OCI-LY1 (cell line): ENCODE measurements at regions not wholly inside any gene's neighbourhood (a gene's known extent, or its start where the extent isn't known, plus 50 kb on each side); places are given as distances from the start of the nearest gene placed in this dataset.

Source experiments
- EZH2 ChIP-seq: fragments of 200-600 bp; sonication (generic), shearing (Covaris generic); IDR thresholded peaks from 2 replicates; pipeline ENCODE4 v1.8.0; 2017; ENCODE audit warnings: borderline replicate concordance, mixed run types, mild to moderate bottlenecking, antibody characterized with exemption, low read length, moderate library complexity, mixed read lengths
- TF ChIP-seq, protein P1 (sequence below): fragments of 200-600 bp; sonication (generic), shearing (Covaris generic); IDR thresholded peaks from 2 replicates; pipeline ENCODE4 v1.5.1; 2017; ENCODE audit warnings: mild to moderate bottlenecking, antibody characterized with exemption, low read length, moderate library complexity, mixed read lengths

DNA sequence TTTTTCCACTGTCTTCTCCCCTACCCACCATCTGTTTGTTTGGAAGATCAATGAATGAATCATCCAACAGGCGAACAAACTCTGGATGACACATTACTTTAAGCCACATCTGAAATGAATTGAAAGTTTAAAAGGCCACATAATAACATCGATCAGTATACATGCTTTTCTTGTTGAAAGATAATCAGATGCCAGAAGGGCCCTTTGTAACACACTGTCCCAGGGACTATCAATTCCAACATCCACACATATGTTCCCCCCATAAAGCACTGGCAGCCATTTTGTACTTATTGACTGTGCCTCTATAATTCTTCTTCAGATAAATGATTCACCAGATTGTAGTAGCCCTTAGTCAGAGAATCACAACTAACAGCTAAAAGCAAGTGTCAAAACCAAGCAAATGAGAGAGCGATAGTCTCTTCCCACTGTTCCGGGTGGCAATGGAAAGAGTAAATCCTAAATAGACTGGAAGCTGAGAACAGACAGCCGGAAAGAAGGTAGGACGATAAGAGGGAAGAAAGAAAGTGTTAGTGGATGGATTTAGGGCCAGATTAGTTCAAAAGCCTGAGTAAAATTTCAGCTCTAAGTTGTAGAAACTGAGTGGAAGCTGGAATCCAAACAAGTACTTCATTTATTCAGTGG lies 184.9 kb upstream of the TENT5A start:
- TF ChIP-seq EZH2 = no peak
- TF ChIP-seq, protein P1, sequence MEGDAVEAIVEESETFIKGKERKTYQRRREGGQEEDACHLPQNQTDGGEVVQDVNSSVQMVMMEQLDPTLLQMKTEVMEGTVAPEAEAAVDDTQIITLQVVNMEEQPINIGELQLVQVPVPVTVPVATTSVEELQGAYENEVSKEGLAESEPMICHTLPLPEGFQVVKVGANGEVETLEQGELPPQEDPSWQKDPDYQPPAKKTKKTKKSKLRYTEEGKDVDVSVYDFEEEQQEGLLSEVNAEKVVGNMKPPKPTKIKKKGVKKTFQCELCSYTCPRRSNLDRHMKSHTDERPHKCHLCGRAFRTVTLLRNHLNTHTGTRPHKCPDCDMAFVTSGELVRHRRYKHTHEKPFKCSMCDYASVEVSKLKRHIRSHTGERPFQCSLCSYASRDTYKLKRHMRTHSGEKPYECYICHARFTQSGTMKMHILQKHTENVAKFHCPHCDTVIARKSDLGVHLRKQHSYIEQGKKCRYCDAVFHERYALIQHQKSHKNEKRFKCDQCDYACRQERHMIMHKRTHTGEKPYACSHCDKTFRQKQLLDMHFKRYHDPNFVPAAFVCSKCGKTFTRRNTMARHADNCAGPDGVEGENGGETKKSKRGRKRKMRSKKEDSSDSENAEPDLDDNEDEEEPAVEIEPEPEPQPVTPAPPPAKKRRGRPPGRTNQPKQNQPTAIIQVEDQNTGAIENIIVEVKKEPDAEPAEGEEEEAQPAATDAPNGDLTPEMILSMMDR = no peak
